ENCODE measurements at regions not wholly inside any gene's neighbourhood (a gene's known extent, or its start where the extent isn't known, plus 50 kb on each side); places are given as distances from the start of the nearest gene placed in this dataset.
"Not testable (repeated sequence)": the region's sequence is repeated elsewhere in the genome, so short reads cannot be mapped to it uniquely, and the experiment has no call there.

- no peak for TF ChIP-seq CTCF (IDR thresholded peaks at IDR 0.05; ENCODE audit: low read depth, low read length, missing control alignments)
- H3K4me3 ChIP-seq (ENCODE audit: low read depth, low read length): no peak overlapping the region
- DNase-seq (ENCODE audit: low read depth): no peak
These were observed 73.0 kb upstream of the RGPD5 start for GRCh38 chr2:109721135-109721534.

GRCh38 chr2:109721626-109722025, 72.5 kb upstream of the RGPD5 start:
- no peak for DNase-seq (ENCODE audit: low read depth)
- no peak for TF ChIP-seq CTCF (IDR thresholded peaks at IDR 0.05; ENCODE audit: low read depth, low read length, missing control alignments)
- H3K4me3 ChIP-seq (ENCODE audit: low read depth, low read length): no peak overlapping the region

- no peak overlapping the region for H3K4me3 ChIP-seq (ENCODE audit: low read depth, low read length)
- DNase-seq (ENCODE audit: low read depth): no peak
- no peak for TF ChIP-seq CTCF (IDR thresholded peaks at IDR 0.05; ENCODE audit: low read depth, low read length, missing control alignments)
These were observed 72.1 kb upstream of the RGPD5 start for GRCh38 chr2:109722026-109722425.

- H3K4me3 ChIP-seq (ENCODE audit: low read depth, low read length); DNase-seq (ENCODE audit: low read depth): not testable (repeated sequence)
These were observed 71.5 kb upstream of the RGPD5 start for GRCh38 chr2:109722640-109723039.

- not testable (repeated sequence) for H3K4me3 ChIP-seq (ENCODE audit: low read depth, low read length); DNase-seq (ENCODE audit: low read depth)
These were observed 71.0 kb upstream of the RGPD5 start for GRCh38 chr2:109723153-109723552.

- no peak for DNase-seq (ENCODE audit: low read depth)
- H3K4me3 ChIP-seq (ENCODE audit: low read depth, low read length): no peak overlapping the region
- TF ChIP-seq CTCF (IDR thresholded peaks at IDR 0.05; ENCODE audit: low read depth, low read length, missing control alignments): no peak
These were observed 69.3 kb upstream of the RGPD5 start for GRCh38 chr2:109724533-109725460.

- TF ChIP-seq CTCF (IDR thresholded peaks at IDR 0.05; ENCODE audit: low read depth, low read length, missing control alignments): no peak
- no peak overlapping the region for H3K4me3 ChIP-seq (ENCODE audit: low read depth, low read length)
- DNase-seq (ENCODE audit: low read depth): no peak
These were observed 67.5 kb upstream of the RGPD5 start for GRCh38 chr2:109726379-109727270.

Measured in GM12864 (cell line).